CD14-positive monocyte (primary cell): ENCODE measurements at regions not wholly inside any gene's neighbourhood (a gene's known extent, or its start where the extent isn't known, plus 50 kb on each side); places are given as distances from the start of the nearest gene placed in this dataset.

Experiments used
- DNase-seq, 3 donors: peaks; one replicate each; pipeline ENCODE4 v3.0.0-alpha.2; 2011 to 2022
- H2AFZ ChIP-seq: 2 replicates; pipeline ENCODE4 v1.6.0; 2012; ENCODE audit warnings: mild to moderate bottlenecking, low read depth, low read length, inconsistent platforms; ENCODE audit not compliant: insufficient read depth, poor library complexity, severe bottlenecking
- H3K27ac ChIP-seq, 2 donors: 1 replicate in 1 of 2; 2 replicates in 1 of 2; pipeline ENCODE4 v1.5.1; 2012 to 2013; ENCODE audit warnings: low read length in 2 of 2, control low read depth in 1 of 2, inconsistent platforms in 1 of 2, low read depth in 1 of 2, mild to moderate bottlenecking in 1 of 2
- H3K27me3 ChIP-seq, 2 donors: one replicate each; pipeline versions ENCODE4 v1.6.0 to v1.6.1; 2011 to 2013; ENCODE audit warnings: low read length in 2 of 2; ENCODE audit not compliant: control insufficient read depth in 2 of 2, insufficient read depth in 2 of 2
- H3K36me3 ChIP-seq, 2 donors: replicated peaks in 1 of 2; 1 replicate in 1 of 2; 2 replicates in 1 of 2; pipeline versions ENCODE4 v1.5.1 to v1.6.1; 2012 to 2013; ENCODE audit warnings: low read length in 2 of 2, control low read depth in 1 of 2, inconsistent platforms in 1 of 2, mild to moderate bottlenecking in 1 of 2; ENCODE audit not compliant: insufficient read depth in 2 of 2, control insufficient read depth in 1 of 2
- H3K4me1 ChIP-seq, 2 donors: 1 replicate in 1 of 2; 2 replicates in 1 of 2; pipeline versions ENCODE4 v1.5.1 to v1.6.1; 2012 to 2013; ENCODE audit warnings: low read length in 2 of 2, control low read depth in 1 of 2, inconsistent platforms in 1 of 2, mild to moderate bottlenecking in 1 of 2, moderate library complexity in 1 of 2; ENCODE audit not compliant: insufficient read depth in 2 of 2, control insufficient read depth in 1 of 2
- H3K4me2 ChIP-seq: replicated peaks from 2 replicates; pipeline ENCODE3; 2012; ENCODE audit warnings: low read length, moderate library complexity, mild to moderate bottlenecking; ENCODE audit not compliant: poor library complexity, severe bottlenecking; ENCODE audit errors: extremely low read depth
- H3K4me3 ChIP-seq, 3 experiments: fragments of 200-600 bp in 1 of 3; sonication (generic) in 1 of 3; replicated peaks in 1 of 3; 1 replicate in 2 of 3; 2 replicates in 1 of 3; pipeline ENCODE4 v1.5.1; 2011 to 2013; ENCODE audit warnings: low read length in 3 of 3, mild to moderate bottlenecking in 3 of 3, control low read depth in 2 of 3, low read depth in 2 of 3, inconsistent platforms in 1 of 3, moderate library complexity in 1 of 3
- H3K79me2 ChIP-seq: 2 replicates; pipeline ENCODE4 v1.6.0; 2012; ENCODE audit warnings: mild to moderate bottlenecking, control low read depth, inconsistent platforms, low read length, moderate library complexity; ENCODE audit not compliant: insufficient read depth
- H3K9ac ChIP-seq: 2 replicates; pipeline ENCODE4 v1.6.0; 2017; ENCODE audit warnings: low read length, mild to moderate bottlenecking; ENCODE audit not compliant: insufficient read depth, poor library complexity, severe bottlenecking
- H3K9me3 ChIP-seq, 2 donors: replicated peaks in 1 of 2; 1 replicate in 1 of 2; 2 replicates in 1 of 2; pipeline versions ENCODE4 v1.5.1 to v1.6.1; 2012 to 2013; ENCODE audit warnings: low read length in 2 of 2, control low read depth in 1 of 2; ENCODE audit not compliant: control insufficient read depth in 1 of 2, insufficient read depth in 1 of 2
- H4K20me1 ChIP-seq: 2 replicates; pipeline ENCODE4 v1.6.0; 2012; ENCODE audit warnings: mild to moderate bottlenecking, low read length, control low read depth, moderate library complexity; ENCODE audit not compliant: insufficient read depth
- H3K27ac Mint-ChIP-seq, 7 donors: one replicate each; pipeline ENCODE4 v1.8.0; 2020; ENCODE audit warnings: mild to moderate bottlenecking in 7 of 7, mixed read lengths in 7 of 7, moderate library complexity in 6 of 7, inconsistent platforms in 2 of 7
- H3K27me3 Mint-ChIP-seq, 3 donors: one replicate each; pipeline ENCODE4 v1.8.0; 2021 to 2022; ENCODE audit warnings: low read depth in 3 of 3, mild to moderate bottlenecking in 3 of 3, mixed read lengths in 3 of 3, moderate library complexity in 3 of 3, inconsistent platforms in 1 of 3
- H3K36me3 Mint-ChIP-seq, 2 donors: one replicate each; pipeline ENCODE4 v1.8.0; 2020; ENCODE audit warnings: mixed read lengths in 2 of 2, inconsistent platforms in 1 of 2, mild to moderate bottlenecking in 1 of 2
- H3K4me1 Mint-ChIP-seq: one replicate; pipeline ENCODE4 v1.8.0; 2020; ENCODE audit warnings: mild to moderate bottlenecking, mixed read lengths
- H3K4me3 Mint-ChIP-seq, 2 donors: one replicate each; pipeline ENCODE4 v1.8.0; 2020; ENCODE audit warnings: mild to moderate bottlenecking in 2 of 2, mixed read lengths in 2 of 2, moderate library complexity in 1 of 2
- H3K9me3 Mint-ChIP-seq, 7 donors: one replicate each; pipeline ENCODE4 v1.8.0; 2020 to 2022; ENCODE audit warnings: mixed read lengths in 7 of 7, mild to moderate bottlenecking in 6 of 7, moderate library complexity in 6 of 7, inconsistent platforms in 2 of 7
- WGBS: methylation state at CpG from one replicate; pipeline ENCODE4 v1.1.5; 2013; ENCODE audit warnings: missing lambda C conversion rate; ENCODE audit not compliant: insufficient coverage; 5-methylcytosine and 5-hydroxymethylcytosine counted together
- intact Hi-C, 2 donors: fragments of 100-400 bp; cut with micrococcal nuclease; formaldehyde crosslinking; loops; one replicate each; pipeline versions ENCODE4 v1.15.0 to v1.15.1; 2023
- TF ChIP-seq, protein P1 (sequence below): fragments of 200-600 bp; IDR thresholded peaks from one replicate; pipeline ENCODE4 v1.8.0; 2022; ENCODE audit warnings: antibody characterized with exemption, mild to moderate bottlenecking

DNA sequence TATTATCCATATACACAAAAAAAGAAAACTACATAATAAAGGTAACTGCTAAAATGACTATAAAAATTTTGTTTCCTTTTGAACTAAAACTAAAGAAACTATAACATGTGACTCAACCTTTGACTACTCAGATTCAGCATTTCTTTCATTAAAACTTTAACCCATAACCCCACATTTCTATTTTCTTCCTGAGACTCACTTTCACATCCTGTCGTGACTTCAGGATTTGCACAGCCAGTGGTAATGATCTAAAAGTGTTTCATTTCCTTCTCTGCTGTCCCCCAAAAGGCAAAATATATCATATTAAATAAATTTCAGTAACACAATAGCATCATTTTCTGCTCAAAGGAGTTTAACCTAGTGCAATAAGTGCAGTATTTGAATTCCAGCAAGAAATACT is 1022.4 kb upstream of the DIAPH2 start:
- no peak overlapping the region for H3K4me3 ChIP-seq
- H3K79me2 ChIP-seq: no peaks in the 10 kb centered on the region
- intact Hi-C loops: no loop called here
- no peak overlapping the region for H2AFZ ChIP-seq
- no peak overlapping the region for H3K4me2 ChIP-seq
- H3K9me3 ChIP-seq: peaks cover 7 to 13% of the 10 kb centered on the region in 2 donors
- no peaks in the 10 kb centered on the region for H3K27me3 ChIP-seq
- Mint-ChIP-seq H3K4me1 (no peaks in the 10 kb centered on the region), H3K9me3 (peaks cover 0 to 14% (median 2%) of the 10 kb centered on the region in 7 donors), H3K27ac (no peak overlapping the region), H3K4me3 (no peak overlapping the region), H3K36me3 (no peaks in the 10 kb centered on the region), H3K27me3 (no peaks in the 10 kb centered on the region)
- no peaks in the 10 kb centered on the region for H3K36me3 ChIP-seq
- no peak overlapping the region for H3K9ac ChIP-seq
- H4K20me1 ChIP-seq: no peaks in the 10 kb centered on the region
- no peaks in the 10 kb centered on the region for H3K4me1 ChIP-seq
- no CpG with 5 or more reads among the region's 1 CpG for WGBS
- TF ChIP-seq, protein P1, sequence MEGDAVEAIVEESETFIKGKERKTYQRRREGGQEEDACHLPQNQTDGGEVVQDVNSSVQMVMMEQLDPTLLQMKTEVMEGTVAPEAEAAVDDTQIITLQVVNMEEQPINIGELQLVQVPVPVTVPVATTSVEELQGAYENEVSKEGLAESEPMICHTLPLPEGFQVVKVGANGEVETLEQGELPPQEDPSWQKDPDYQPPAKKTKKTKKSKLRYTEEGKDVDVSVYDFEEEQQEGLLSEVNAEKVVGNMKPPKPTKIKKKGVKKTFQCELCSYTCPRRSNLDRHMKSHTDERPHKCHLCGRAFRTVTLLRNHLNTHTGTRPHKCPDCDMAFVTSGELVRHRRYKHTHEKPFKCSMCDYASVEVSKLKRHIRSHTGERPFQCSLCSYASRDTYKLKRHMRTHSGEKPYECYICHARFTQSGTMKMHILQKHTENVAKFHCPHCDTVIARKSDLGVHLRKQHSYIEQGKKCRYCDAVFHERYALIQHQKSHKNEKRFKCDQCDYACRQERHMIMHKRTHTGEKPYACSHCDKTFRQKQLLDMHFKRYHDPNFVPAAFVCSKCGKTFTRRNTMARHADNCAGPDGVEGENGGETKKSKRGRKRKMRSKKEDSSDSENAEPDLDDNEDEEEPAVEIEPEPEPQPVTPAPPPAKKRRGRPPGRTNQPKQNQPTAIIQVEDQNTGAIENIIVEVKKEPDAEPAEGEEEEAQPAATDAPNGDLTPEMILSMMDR: no peak
- no peak for DNase-seq
- no peak overlapping the region for H3K27ac ChIP-seq

DNA sequence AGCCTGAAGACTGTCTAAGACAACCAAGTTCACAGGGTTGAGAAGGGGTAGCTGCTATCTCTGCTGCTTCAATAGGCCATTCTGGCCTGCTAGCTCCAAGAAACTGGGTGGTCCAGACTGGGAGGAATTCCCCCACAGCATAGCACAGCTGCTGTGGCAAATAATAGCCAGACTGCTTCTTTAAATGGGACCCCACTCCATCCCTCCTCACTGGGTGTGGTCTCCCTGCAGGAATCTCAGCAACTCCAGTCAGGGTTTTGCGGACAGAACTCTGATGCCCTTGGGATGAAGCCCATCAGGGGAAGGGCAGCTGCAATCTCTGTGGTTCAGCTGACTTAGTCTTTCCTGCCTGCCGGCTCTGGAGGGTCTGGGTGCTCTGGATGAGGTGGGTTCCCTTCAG is 1018.6 kb upstream of the DIAPH2 start:
- Histone ChIP-seq H2AFZ (no peak overlapping the region), H3K4me1 (no peaks in the 10 kb centered on the region), H3K27me3 (no peaks in the 10 kb centered on the region), H4K20me1 (no peaks in the 10 kb centered on the region), H3K36me3 (no peaks in the 10 kb centered on the region), H3K4me3 (no peak overlapping the region), H3K79me2 (no peaks in the 10 kb centered on the region), H3K27ac (no peak overlapping the region), H3K9ac (no peak overlapping the region), H3K9me3 (peaks cover 7 to 13% of the 10 kb centered on the region in 2 donors), H3K4me2 (no peak overlapping the region)
- peaks cover 0 to 10% (median 2%) of the 10 kb centered on the region in 7 donors for H3K9me3 Mint-ChIP-seq
- H3K27me3 Mint-ChIP-seq: no peaks in the 10 kb centered on the region
- no peak for DNase-seq
- TF ChIP-seq, protein P1: no peak
- no peaks in the 10 kb centered on the region for H3K4me1 Mint-ChIP-seq
- no peak overlapping the region for H3K27ac Mint-ChIP-seq
- no peak overlapping the region for H3K4me3 Mint-ChIP-seq
- WGBS: no CpG with 5 or more reads among the region's 2 CpGs
- intact Hi-C loops: no loop called here
- H3K36me3 Mint-ChIP-seq: no peaks in the 10 kb centered on the region
